GM18861 (cell line): ENCODE measurements at regions not wholly inside any gene's neighbourhood (a gene's known extent, or its start where the extent isn't known, plus 50 kb on each side); places are given as distances from the start of the nearest gene placed in this dataset.

Experiments used
- ATAC-seq: cut with Tn5 transposase; IDR thresholded peaks from one replicate; pipeline ENCODE4 v1.9.1; 2021; ENCODE audit not compliant: unreplicated experiment

GRCh38 chr13:78997902-78998629 lies 339.1 kb upstream of the OBI1 start:
- ATAC-seq: no peak

GRCh38 chr13:78993792-78994191 lies 334.8 kb upstream of the OBI1 start:
- ATAC-seq: no peak

- ATAC-seq: no peak
Measured at GRCh38 chr13:78981913-78982312, 323.0 kb upstream of the OBI1 start.

DNA sequence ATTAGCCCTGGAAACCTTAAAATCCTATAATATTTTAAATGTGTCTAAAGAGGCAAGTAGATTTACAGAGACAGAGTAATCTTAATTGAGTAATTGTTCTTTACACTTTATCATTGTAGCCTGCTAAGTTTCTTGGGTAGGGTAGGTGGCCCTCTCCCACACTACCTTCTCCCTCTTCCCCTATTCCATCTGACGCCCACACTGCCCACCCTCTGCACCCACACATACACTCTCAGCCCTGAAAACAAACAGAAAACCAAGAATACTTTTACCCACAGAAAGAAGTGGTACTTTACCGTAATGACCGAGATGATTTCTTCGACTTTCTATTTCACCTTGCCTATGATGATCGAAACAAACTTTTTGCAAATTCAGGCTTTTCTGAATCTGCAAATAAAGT lies 320.4 kb upstream of the OBI1 start:
- ATAC-seq: no peak

DNA sequence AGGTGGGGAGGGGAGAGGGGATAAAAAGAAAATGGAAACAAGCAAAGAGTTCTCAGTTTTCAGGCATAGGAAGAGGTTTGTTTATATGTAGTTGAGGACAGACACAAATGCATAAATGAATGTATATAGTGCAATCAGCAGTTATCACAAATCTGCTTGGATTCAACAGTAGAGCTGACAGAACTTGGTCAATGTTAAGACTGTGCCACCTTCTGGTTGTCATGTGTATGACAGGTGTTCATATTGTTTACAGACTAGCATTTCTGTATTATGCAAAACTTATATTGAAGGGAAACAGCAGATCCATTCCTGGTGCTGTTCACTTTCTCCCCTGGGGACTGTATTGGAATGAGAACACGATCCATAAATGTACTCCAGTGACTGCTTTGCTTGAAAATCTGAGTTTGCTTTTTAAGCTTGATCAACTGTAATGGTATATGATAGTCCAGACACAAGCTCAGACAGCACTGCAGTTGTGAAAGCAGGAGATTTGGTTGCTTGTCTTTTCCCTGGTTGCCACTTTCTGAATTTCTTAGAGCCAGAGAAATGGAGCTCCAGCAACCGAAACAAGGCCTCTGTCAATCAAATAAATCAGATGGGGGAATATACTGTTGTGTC lies 319.5 kb upstream of the OBI1 start:
- peak; percentile 99 for ATAC-seq

GRCh38 chr13:78977311-78977710 lies 318.4 kb upstream of the OBI1 start:
- ATAC-seq: no peak

DNA sequence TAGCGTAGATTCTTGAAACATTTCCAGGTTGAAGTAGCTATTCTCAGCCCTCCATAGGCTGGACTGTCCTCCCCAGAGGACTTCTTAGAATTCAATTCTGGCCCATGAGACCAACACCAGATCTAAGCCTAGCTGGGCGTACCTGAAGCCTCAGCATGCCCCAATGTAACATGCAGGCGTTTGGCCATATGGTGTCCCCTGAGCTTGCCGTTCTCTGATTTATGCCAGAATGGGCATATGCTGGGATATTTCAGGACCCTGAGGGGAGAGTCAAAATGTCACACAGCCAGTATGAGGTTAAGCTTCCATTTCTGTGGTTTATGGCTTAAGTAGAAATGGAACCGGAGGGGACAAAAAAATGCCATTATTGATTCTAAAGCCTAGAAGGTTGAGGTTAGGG lies 317.7 kb upstream of the OBI1 start:
- no peak for ATAC-seq

DNA sequence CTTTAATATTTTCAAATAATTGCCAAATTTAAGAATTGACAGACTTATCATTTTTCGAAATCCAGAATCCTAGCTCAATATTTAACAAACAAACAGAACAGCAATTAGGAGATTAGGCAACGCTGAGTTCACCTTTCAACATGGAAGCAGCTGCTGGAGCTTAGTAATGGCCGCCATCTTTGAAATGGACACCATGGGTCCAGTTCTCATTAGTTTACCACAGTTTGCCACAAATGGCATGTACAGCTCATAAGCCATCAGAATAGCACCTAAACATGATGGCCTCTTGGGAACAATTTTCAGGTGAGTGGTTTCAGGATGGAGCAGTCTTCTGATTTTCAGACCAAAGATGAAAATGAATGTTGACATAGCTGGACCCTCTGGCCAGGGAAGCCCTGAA lies 313.6 kb upstream of the OBI1 start:
- ATAC-seq: no peak

DNA sequence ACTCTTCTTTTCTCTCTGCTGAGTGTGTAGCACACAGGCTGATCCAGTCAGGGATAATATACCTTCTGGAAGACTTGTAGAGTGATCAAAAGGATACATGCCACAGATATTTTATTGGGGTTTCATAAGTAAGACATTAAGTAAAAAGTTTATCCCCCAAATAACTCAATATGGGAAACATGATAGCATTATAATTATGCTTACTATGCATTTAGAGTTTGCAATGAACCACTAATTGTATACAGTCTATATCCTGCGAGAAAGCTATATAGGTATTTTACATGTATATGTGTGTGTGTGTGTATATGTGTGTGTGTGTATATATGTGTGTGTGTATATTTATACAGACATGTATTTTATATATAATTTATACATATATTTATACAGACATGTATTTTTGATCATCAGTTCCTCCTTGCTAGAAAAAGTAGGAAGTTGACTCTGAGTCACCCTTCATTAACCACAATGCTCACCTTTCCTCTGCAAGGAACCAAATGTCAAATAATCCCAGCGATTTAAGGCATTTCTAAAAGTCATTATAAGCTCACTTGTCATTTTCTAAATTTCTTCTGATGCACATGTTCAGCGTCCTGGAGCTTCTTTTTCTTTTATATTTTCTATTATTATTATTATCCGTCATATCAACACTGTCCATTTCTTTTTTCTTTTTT lies 312.5 kb upstream of the OBI1 start:
- no peak for ATAC-seq

DNA sequence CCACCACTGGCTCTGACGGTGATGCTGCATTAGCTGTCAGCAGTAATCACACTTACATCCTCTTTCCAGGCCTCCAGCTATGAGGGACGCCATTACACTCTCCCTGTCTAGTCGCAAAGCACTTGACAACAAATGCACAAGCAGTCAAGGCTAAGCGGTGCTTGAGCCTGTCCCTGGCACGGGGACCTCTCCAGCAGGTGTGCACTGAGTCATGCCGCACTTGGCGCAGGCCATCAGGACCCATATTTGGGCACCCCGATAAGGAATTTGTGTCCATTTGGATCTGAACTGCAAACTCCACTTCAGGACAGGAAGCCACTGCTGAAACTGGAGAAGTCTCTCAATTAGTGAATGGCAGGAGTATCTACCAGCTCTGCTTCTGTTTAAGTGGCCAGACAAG lies 301.9 kb upstream of the OBI1 start:
- no peak for ATAC-seq

DNA sequence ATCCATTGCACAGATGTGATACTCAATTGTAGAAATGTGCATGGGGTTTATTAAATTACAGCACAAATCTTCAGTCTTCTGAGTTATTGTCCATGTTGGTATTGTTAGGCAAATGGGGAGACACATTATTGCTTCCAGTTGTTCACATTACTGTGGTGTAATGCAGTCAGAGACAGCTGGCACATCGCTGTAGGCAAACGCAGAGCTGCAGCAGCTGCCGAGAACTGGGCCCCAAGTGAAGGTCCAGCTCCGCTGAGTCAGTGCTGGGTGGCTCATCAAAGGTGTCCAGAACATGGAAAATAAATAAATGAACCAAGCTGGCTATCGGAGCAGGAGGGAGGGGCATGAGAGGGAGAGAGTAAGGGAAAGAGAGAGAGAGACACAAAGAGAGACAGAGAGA lies 299.1 kb upstream of the OBI1 start:
- no peak for ATAC-seq

DNA sequence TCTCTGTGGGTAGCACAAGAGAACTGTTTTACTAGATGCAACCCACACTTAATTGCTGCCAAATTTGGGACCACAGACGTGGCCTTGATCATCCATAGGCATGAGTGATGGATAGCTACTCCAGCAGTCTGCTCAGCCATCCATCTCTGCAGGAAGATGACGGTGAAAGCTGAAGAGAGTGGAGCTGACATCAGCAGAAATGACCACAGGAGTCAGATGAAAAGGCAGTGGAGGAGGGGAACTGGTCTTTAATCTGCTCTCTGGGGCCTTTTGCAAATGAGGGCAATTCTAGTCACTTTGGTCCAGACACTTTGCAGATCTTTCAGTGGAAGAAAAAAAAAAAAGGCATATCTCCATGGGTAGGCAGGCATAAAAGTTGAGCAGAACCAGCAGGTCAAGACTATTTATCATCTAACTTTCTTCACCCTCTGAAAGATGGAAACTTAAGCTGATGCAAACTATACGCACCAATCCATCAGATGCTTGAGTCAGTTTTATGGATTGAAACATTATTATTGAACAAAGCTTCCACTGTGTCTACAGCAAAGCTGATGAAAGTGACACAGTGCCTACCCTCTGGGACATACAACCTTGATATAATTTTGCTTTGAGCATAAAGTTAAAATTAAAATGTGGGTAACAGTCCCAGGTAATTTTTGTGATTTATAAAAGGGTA lies 281.6 kb upstream of the OBI1 start:
- ATAC-seq: no peak

GRCh38 chr13:78934336-78934735 lies 275.4 kb upstream of the OBI1 start:
- ATAC-seq: no peak

DNA sequence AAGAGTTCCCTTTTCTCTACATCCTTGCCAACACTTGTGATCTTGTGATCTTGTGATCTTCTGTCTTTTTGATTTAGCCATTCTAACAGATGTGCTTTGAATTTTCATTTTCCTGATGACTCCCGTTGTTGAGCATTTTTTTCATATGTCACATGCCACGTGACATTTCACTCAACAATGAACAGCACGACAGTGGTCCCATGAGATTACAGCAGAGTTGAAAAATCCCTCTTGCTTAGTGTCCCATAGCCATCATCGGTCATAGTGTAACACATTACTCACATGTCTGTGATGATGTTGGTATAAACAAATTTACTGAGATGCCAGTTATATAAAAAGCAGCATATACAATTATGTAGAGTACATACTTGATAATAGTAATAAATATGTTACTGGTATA lies 256.1 kb upstream of the OBI1 start:
- ATAC-seq: no peak

GRCh38 chr13:78913656-78914055 lies 254.7 kb upstream of the OBI1 start:
- no peak for ATAC-seq

DNA sequence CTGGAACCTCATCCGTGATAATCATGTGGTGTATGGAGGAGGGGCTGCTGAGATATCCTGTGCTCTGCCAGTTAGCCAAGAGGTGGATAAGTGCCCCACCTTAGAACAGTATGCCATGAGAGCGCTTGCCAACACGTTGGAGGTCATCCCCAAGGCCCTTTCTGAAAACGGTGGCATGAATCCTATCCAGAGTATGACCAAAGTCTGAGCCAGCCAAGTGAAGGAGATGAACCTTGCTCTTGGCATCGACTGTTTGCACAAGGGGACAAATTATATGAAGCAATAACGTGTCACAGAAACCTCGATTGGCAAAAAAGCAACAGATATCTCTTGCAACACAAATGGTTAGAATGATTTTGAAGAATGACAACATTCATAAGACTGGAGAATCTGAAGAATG lies 251.2 kb upstream of the OBI1 start:
- ATAC-seq: no peak

GRCh38 chr13:78909276-78909675 lies 250.3 kb upstream of the OBI1 start:
- ATAC-seq: no peak

GRCh38 chr13:78907006-78907405 lies 248.1 kb upstream of the OBI1 start:
- no peak for ATAC-seq

DNA sequence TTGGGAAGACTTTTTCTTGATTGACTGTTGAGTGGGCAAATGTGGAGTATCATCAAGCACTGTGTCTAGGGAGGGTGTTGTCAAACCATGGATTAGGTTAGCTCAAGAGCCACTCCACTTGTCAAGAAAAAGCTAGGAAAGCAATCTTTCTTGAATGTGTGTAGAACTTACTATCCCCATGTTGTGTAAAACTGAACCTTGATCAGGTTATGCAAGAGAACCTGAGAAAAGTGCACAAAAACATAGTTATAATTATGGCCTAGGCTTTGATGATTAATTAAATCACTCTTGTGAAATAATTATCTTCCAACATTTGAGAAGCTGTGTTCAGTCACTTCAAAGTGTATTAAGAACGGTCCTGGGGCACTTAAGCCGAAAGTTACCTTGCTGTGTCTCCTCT lies 238.2 kb upstream of the OBI1 start:
- ATAC-seq: no peak

DNA sequence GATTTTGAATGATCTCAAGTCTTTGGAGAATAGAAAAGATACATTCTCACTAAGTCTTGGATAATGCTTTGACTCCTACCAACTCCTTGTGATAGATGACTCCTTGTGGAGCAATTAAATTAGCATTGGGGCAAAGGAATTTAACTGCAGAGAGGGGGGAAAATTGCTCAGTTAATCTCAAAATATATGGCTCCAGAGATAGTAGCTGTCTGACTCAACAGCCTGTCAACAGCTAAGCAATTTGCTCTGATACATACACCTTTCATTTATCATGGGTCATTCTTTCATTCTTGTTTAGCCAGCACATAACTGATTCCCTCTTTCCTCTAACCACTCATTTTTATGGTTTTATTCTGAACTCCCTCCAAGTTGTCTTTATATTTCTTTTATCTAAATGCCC lies 225.6 kb upstream of the OBI1 start:
- no peak for ATAC-seq

DNA sequence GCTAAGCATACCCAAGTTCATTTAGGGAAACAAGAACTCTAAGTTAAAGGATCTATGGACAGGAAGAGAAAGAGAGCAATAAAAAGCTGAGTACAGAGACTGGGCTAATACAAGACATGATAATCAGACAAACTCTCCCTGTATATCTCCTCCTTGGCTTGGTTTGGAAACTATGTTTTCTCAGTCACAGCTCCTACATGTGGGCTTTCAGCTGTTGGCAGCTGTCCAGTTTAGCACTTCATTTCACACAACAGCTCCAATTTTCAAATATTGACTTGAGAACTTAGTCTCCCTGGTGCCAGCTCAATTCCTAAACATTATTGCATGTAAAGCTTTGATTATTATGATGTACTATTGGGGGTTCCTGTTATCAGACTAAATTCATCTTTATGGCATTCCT lies 222.8 kb upstream of the OBI1 start:
- no peak for ATAC-seq

DNA sequence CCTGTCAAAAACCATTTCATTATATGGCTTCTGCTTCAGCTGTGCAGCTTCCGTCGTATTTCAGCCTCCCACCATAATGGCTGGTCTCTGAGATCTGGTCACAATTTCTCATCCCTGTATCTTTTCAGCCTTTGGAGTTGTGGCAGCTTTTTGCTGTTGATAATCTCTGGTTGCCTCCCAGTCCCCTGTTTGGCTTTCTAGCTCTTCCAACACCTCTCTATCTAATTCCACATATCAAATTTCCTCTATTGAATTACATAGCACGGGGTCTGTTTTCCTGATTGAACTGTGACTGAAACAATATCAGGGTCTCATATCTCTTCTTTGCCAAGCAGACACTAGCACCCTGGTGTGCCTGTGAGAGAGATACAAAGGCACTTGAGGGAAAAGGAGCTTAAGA lies 222.1 kb upstream of the OBI1 start:
- no peak for ATAC-seq
